T-cell (primary cell): ENCODE measurements at regions not wholly inside any gene's neighbourhood (a gene's known extent, or its start where the extent isn't known, plus 50 kb on each side); places are given as distances from the start of the nearest gene placed in this dataset.
A peak's percentile ranks its signal among the peaks of the same experiment; 100 is the strongest.

Experiments used
- ATAC-seq, 4 experiments: fragments of 200-7000 bp in 3 of 4; fragments of 150-1000 bp in 1 of 4; cut with Tn5 transposase; replicated peaks in 1 of 4; 1 replicate in 3 of 4; 2 replicates in 1 of 4; pipeline ENCODE4 v1.10.0; 2021; ENCODE audit warnings: moderate library complexity in 3 of 4, mild to moderate bottlenecking in 2 of 4, moderate number of reproducible peaks in 1 of 4
- CTCF ChIA-PET, 2 donors: fragments of 300-600 bp; sonication (Branson Sonifier 250); formaldehyde crosslinking; loops; one replicate each; lab custom pipeline; 2022; ENCODE audit warnings: antibody characterized with exemption in 2 of 2; lab: Charles Lee
- POLR2A ChIA-PET, 2 donors: fragments of 300-600 bp; sonication (Branson Sonifier 250); formaldehyde crosslinking; loops; one replicate each; lab custom pipeline; 2022; ENCODE audit warnings: antibody characterized with exemption in 2 of 2; lab: Charles Lee
- DNase-seq, 35 experiments: peaks; one replicate each; pipeline versions ENCODE4 v3.0.0 to v3.0.0-alpha.2; 2013 to 2023
- H3K27ac ChIP-seq: one replicate; pipeline ENCODE4 v1.5.1; 2013; ENCODE audit warnings: low read length
- H3K27me3 ChIP-seq, 2 experiments: replicated peaks in 1 of 2; 1 replicate in 1 of 2; 2 replicates in 1 of 2; pipeline versions ENCODE4 v1.6.1 to v1.7.0; 2013; ENCODE audit warnings: low read length in 1 of 2, mixed read lengths in 1 of 2; ENCODE audit not compliant: control insufficient read depth in 2 of 2, insufficient read depth in 2 of 2; ENCODE audit errors: extremely low read depth in 1 of 2
- H3K36me3 ChIP-seq, 2 donors: 1 replicate in 1 of 2; 2 replicates in 1 of 2; pipeline versions ENCODE4 v1.6.1 to v1.7.0; 2013; ENCODE audit warnings: low read length in 1 of 2; ENCODE audit not compliant: control insufficient read depth in 2 of 2, insufficient read depth in 1 of 2; ENCODE audit errors: extremely low read depth in 1 of 2
- H3K4me1 ChIP-seq, 2 experiments: 1 replicate in 1 of 2; 2 replicates in 1 of 2; pipeline versions ENCODE4 v1.6.1 to v1.7.0; 2013; ENCODE audit warnings: low read length in 2 of 2, mixed read lengths in 1 of 2; ENCODE audit not compliant: insufficient read depth in 2 of 2, control insufficient read depth in 1 of 2; ENCODE audit errors: extremely low read depth in 1 of 2
- H3K4me3 ChIP-seq, 2 donors: 1 replicate in 1 of 2; 2 replicates in 1 of 2; pipeline versions ENCODE4 v1.5.1 to v1.7.0; 2013; ENCODE audit warnings: mild to moderate bottlenecking in 2 of 2, low read length in 1 of 2, moderate library complexity in 1 of 2; ENCODE audit not compliant: control insufficient read depth in 1 of 2; ENCODE audit errors: extremely low read depth in 1 of 2
- H3K9me3 ChIP-seq: 2 replicates; pipeline ENCODE4 v1.7.0; 2013
- H3K27ac Mint-ChIP-seq, 2 donors: one replicate each; pipeline ENCODE4 v1.8.0; 2020 to 2021; ENCODE audit warnings: mild to moderate bottlenecking in 2 of 2, mixed read lengths in 2 of 2
- H3K27me3 Mint-ChIP-seq, 2 donors: one replicate each; pipeline ENCODE4 v1.8.0; 2021 to 2022; ENCODE audit warnings: mixed read lengths in 2 of 2
- H3K36me3 Mint-ChIP-seq: one replicate; pipeline ENCODE4 v1.8.0; 2021; ENCODE audit warnings: mixed read lengths
- H3K4me1 Mint-ChIP-seq, 3 donors: one replicate each; pipeline ENCODE4 v1.8.0; 2020 to 2022; ENCODE audit warnings: mixed read lengths in 3 of 3, mild to moderate bottlenecking in 1 of 3
- H3K4me3 Mint-ChIP-seq, 3 donors: one replicate each; pipeline ENCODE4 v1.8.0; 2020 to 2022; ENCODE audit warnings: mild to moderate bottlenecking in 3 of 3, mixed read lengths in 3 of 3, moderate library complexity in 3 of 3
- H3K9me3 Mint-ChIP-seq, 3 donors: one replicate each; pipeline ENCODE4 v1.8.0; 2020 to 2022; ENCODE audit warnings: mixed read lengths in 3 of 3
- WGBS: methylation state at CpG from one replicate; pipeline ENCODE4 v1.1.5; 2013; ENCODE audit warnings: missing lambda C conversion rate; ENCODE audit not compliant: insufficient coverage; 5-methylcytosine and 5-hydroxymethylcytosine counted together

DNA sequence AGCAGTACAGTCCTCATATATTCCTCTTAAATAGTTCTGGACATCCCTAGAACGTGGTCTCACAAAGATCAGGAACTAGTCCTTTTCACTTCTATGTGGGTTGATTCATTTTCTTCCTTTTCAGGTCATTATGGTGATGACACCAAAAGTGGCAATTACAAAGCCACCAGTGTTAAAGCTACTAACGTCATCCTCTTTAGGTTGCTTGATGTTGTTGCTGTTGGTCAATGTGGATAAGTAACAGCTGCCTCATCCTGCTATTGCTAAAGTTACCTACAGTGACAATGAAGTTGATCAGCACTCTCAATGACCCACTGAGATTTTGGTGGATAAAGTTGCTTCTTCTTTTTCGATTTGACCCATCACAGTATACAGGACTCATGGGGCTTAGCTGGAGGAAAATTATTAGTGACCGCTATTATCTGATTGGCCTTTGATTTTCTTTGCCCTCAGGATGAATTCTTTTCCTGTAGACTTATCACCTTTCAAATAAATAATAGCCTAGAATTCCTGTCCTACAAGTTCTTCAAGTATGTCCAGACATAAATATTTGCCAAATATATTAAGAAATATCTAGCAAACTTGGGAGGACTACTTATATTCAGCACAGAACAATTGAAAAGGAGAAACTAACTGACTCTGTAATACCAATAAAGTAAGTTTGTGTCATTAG, 54.0 kb upstream of the ATP2B1 start:
- ATAC-seq (no peak), DNase-seq (peak in 1 of 35 experiments; percentile 27)
- Histone ChIP-seq H3K4me3 (no peak overlapping the region), H3K27ac (no peak overlapping the region), H3K4me1 (peaks cover 14 to 15% of the 10 kb centered on the region in 2 experiments), H3K36me3 (no peaks in the 10 kb centered on the region), H3K9me3 (no peaks in the 10 kb centered on the region), H3K27me3 (no peaks in the 10 kb centered on the region)
- peaks cover 2 to 5% (median 3%) of the 10 kb centered on the region in 3 donors for H3K9me3 Mint-ChIP-seq
- POLR2A ChIA-PET = interaction anchor here (0.6 to 0.9 kb wide), 4 partner anchors 15 to 255 kb away, joined by 3 to 4 read pairs (median 3); no protein-coding TSS in a partner anchor
- H3K4me1 Mint-ChIP-seq = peaks cover 34 to 59% (median 50%) of the 10 kb centered on the region in 3 donors
- no peak overlapping the region for H3K27ac Mint-ChIP-seq
- no peak overlapping the region for H3K4me3 Mint-ChIP-seq
- CTCF ChIA-PET = interaction anchor here in 1 of 2 donors (1.1 kb wide), 1 partner anchor 29 kb away, joined by 3 read pairs; no protein-coding TSS in a partner anchor
- no peaks in the 10 kb centered on the region for H3K27me3 Mint-ChIP-seq
- WGBS = no CpG with 5 or more reads among the region's 4 CpGs
- peaks cover 2% of the 10 kb centered on the region for H3K36me3 Mint-ChIP-seq

GRCh38 chr12:89760783-89761182, 52.1 kb upstream of the ATP2B1 start:
- peak; percentile 21 to 71 (median 58) for ATAC-seq
- no peaks in the 10 kb centered on the region for H3K36me3 ChIP-seq
- no peak overlapping the region for H3K4me3 ChIP-seq
- peaks cover 6 to 17% of the 10 kb centered on the region in 2 experiments for H3K4me1 ChIP-seq
- H3K9me3 Mint-ChIP-seq = peaks cover 0 to 5% (median 3%) of the 10 kb centered on the region in 3 donors
- POLR2A ChIA-PET = interaction anchor here in 1 of 2 donors (0.6 to 1.5 kb wide), 3 partner anchors 51 to 234 kb away, joined by 3 to 14 read pairs (median 4); no protein-coding TSS in a partner anchor
- H3K27me3 ChIP-seq = no peaks in the 10 kb centered on the region
- H3K27ac ChIP-seq = peak overlapping the region; percentile 42
- no CpG with 5 or more reads among the region's 2 CpGs for WGBS
- H3K4me3 Mint-ChIP-seq = peak overlapping the region in 1 of 3 donors; percentile 19
- H3K4me1 Mint-ChIP-seq = peaks cover 43 to 63% (median 53%) of the 10 kb centered on the region in 3 donors
- no peaks in the 10 kb centered on the region for H3K36me3 Mint-ChIP-seq
- no peaks in the 10 kb centered on the region for H3K27me3 Mint-ChIP-seq
- H3K9me3 ChIP-seq = no peaks in the 10 kb centered on the region
- DNase-seq = peak in 1 of 35 experiments; percentile 67
- peak overlapping the region; percentile 70 to 85 for H3K27ac Mint-ChIP-seq
- CTCF ChIA-PET = interaction anchor here in 1 of 2 donors (0.9 kb wide), 1 partner anchor 104 kb away, joined by 3 read pairs; no protein-coding TSS in a partner anchor
